ENCODE measurements at regions not wholly inside any gene's neighbourhood (a gene's known extent, or its start where the extent isn't known, plus 50 kb on each side); places are given as distances from the start of the nearest gene placed in this dataset.

DNA sequence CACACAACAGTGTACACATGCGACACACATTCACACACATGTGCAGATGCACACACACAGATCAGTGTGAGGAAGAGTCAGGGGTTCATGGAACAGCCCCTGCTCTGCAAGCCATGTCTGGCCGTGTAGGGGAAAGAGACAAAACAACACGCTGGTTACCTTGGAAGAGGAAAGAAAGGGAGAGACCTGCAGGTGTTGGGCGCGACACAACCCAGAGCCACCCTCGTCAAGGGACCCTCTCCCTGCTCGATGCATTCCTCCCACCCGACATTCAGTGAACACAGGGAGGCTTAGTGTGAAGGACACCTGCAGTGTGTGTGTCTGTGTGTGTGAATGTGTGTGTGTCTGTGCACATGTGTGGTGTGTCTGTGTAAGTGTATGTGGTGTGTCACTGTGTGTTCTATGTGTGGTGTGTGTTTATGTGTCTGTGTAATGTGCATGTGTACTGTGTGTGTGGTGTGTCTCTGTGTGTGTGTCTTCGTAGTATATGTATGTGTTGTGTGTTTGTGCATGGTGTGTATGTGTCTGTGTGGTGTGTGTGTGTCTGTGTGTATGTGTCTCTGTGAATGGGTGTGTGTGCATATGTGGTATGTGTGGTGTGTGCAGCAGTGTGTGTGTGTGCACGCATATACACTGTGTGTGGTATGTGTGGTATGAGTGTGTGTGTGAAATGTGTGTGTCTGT, 69.5 kb upstream of the PITRM1 start:
- Histone ChIP-seq H3K36me3 (replicated peaks in 1 of 2; ENCODE audit: control extremely low read depth in 1 of 2, control insufficient read depth in 1 of 2, extremely low read depth in 1 of 2, insufficient read depth in 2 of 2, low read length in 1 of 2) (no peaks in the 10 kb centered on the region), H3K9me3 (ENCODE audit: control extremely low read depth in 1 of 3, control insufficient read depth in 2 of 3, insufficient read depth in 1 of 3, low read length in 2 of 3) (no peaks in the 10 kb centered on the region), H4K20me1 (ENCODE audit: control insufficient read depth, insufficient read depth, low read length, poor library complexity, severe bottlenecking) (no peaks in the 10 kb centered on the region), H3K9ac (ENCODE audit: low read length) (no peak overlapping the region), H3K4me2 (replicated peaks; ENCODE audit: low read depth, low read length, poor library complexity, severe bottlenecking) (no peak overlapping the region), H3K27ac (ENCODE audit: low read length in 2 of 2) (no peak overlapping the region), H3K4me1 (ENCODE audit: control insufficient read depth in 2 of 2, insufficient read depth in 2 of 2, low read length in 2 of 2) (peaks cover 0 to 5% of the 10 kb centered on the region in 2 donors), H3K27me3 (replicated peaks in 1 of 4; ENCODE audit: control extremely low read depth in 1 of 4, control insufficient read depth in 3 of 4, insufficient read depth in 4 of 4, low read length in 3 of 4) (peaks cover 0 to 12% (median 4%) of the 10 kb centered on the region in 4 experiments), H3K79me2 (ENCODE audit: control insufficient read depth, insufficient read depth, low read length) (no peaks in the 10 kb centered on the region), H2AFZ (ENCODE audit: insufficient read depth, low read depth, low read length, poor library complexity, severe bottlenecking) (no peak overlapping the region), H3K4me3 (ENCODE audit: control extremely low read depth in 1 of 5, extremely low read depth in 1 of 5, insufficient read depth in 1 of 5, low read depth in 2 of 5, low read length in 4 of 5) (no peak overlapping the region)
- intact Hi-C loops (cut with micrococcal nuclease): no loop called here
- Mint-ChIP-seq H3K4me3 (no peak overlapping the region), H3K9me3 (ENCODE audit: insufficient read depth) (no peaks in the 10 kb centered on the region), H3K4me1 (peaks cover 5% of the 10 kb centered on the region), H3K27me3 (peaks cover 15% of the 10 kb centered on the region), H3K27ac (no peak overlapping the region)
- TF ChIP-seq, protein P1, sequence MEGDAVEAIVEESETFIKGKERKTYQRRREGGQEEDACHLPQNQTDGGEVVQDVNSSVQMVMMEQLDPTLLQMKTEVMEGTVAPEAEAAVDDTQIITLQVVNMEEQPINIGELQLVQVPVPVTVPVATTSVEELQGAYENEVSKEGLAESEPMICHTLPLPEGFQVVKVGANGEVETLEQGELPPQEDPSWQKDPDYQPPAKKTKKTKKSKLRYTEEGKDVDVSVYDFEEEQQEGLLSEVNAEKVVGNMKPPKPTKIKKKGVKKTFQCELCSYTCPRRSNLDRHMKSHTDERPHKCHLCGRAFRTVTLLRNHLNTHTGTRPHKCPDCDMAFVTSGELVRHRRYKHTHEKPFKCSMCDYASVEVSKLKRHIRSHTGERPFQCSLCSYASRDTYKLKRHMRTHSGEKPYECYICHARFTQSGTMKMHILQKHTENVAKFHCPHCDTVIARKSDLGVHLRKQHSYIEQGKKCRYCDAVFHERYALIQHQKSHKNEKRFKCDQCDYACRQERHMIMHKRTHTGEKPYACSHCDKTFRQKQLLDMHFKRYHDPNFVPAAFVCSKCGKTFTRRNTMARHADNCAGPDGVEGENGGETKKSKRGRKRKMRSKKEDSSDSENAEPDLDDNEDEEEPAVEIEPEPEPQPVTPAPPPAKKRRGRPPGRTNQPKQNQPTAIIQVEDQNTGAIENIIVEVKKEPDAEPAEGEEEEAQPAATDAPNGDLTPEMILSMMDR (IDR thresholded peaks at IDR 0.05): no peak
- no peak for TF ChIP-seq EZH2 (IDR thresholded peaks at IDR 0.05; ENCODE audit: borderline replicate concordance, insufficient read depth, low read depth, low read length, poor library complexity, severe bottlenecking)
- ChIA-PET POLR2A (no interaction called here), CTCF (interaction anchor here (0.7 to 7.5 kb wide), 4 partner anchors 48 to 1524 kb away, joined by 3 to 102 read pairs (median 22); no protein-coding TSS in a partner anchor)
- 94% methylated on average over 7 of the region's 10 CpGs for WGBS (ENCODE audit: insufficient coverage)
- ATAC-seq (ENCODE audit: low read depth) (no peak), DNase-seq (no peak)

DNA sequence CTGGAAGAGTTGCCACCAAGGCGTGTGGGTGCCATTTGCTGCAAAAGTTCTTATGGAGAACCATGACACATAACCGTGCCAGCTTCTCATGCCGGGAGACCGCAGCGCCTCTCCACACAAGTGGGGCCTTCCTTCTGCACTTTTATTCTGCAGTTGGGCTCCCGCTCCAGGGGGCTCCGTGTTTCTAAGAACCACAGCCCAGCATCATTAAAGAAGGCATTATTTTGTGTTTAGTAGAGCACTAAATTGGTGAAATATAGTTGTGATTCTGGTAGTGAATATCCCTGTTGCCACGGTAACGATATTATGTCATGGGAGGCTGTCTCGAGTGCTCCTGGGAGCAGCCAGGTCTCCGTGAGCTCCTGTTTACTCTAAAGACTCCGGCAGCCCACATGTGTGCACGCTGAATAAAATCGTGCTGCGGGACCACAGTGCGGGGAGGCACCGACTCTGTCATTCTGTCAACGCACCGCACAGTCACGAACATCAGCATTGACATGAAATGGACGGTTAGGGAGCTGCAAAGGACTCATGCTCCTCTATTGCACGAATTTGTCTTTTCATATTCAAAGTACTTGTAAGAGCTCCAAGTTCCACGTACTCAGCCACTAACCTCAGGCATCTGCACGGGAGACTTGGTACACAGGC, 68.8 kb upstream of the PITRM1 start:
- peaks cover 0 to 5% of the 10 kb centered on the region in 2 donors for H3K4me1 ChIP-seq (ENCODE audit: control insufficient read depth in 2 of 2, insufficient read depth in 2 of 2, low read length in 2 of 2)
- ChIA-PET POLR2A (no interaction called here), CTCF (interaction anchor here (0.7 to 7.5 kb wide), 4 partner anchors 47 to 1525 kb away, joined by 3 to 102 read pairs (median 22); no protein-coding TSS in a partner anchor)
- H3K4me2 ChIP-seq (replicated peaks; ENCODE audit: low read depth, low read length, poor library complexity, severe bottlenecking): no peak overlapping the region
- H3K27ac ChIP-seq (ENCODE audit: low read length in 2 of 2): no peak overlapping the region
- no peaks in the 10 kb centered on the region for H3K9me3 ChIP-seq (ENCODE audit: control extremely low read depth in 1 of 3, control insufficient read depth in 2 of 3, insufficient read depth in 1 of 3, low read length in 2 of 3)
- no peak for TF ChIP-seq EZH2 (IDR thresholded peaks at IDR 0.05; ENCODE audit: borderline replicate concordance, insufficient read depth, low read depth, low read length, poor library complexity, severe bottlenecking)
- TF ChIP-seq, protein P1 (IDR thresholded peaks at IDR 0.05): no peak
- Mint-ChIP-seq H3K27me3 (peaks cover 15% of the 10 kb centered on the region), H3K27ac (no peak overlapping the region), H3K4me3 (no peak overlapping the region), H3K9me3 (ENCODE audit: insufficient read depth) (no peaks in the 10 kb centered on the region), H3K4me1 (peaks cover 5% of the 10 kb centered on the region)
- ATAC-seq (ENCODE audit: low read depth) (no peak), DNase-seq (no peak)
- intact Hi-C loops (cut with micrococcal nuclease): no loop called here
- no peaks in the 10 kb centered on the region for H4K20me1 ChIP-seq (ENCODE audit: control insufficient read depth, insufficient read depth, low read length, poor library complexity, severe bottlenecking)
- 90% methylated on average over 18 of the region's 24 CpGs for WGBS (ENCODE audit: insufficient coverage)
- H3K27me3 ChIP-seq (replicated peaks in 1 of 4; ENCODE audit: control extremely low read depth in 1 of 4, control insufficient read depth in 3 of 4, insufficient read depth in 4 of 4, low read length in 3 of 4): peaks cover 0 to 12% (median 4%) of the 10 kb centered on the region in 4 experiments
- H3K79me2 ChIP-seq (ENCODE audit: control insufficient read depth, insufficient read depth, low read length): no peaks in the 10 kb centered on the region
- H2AFZ ChIP-seq (ENCODE audit: insufficient read depth, low read depth, low read length, poor library complexity, severe bottlenecking): no peak overlapping the region
- H3K36me3 ChIP-seq (replicated peaks in 1 of 2; ENCODE audit: control extremely low read depth in 1 of 2, control insufficient read depth in 1 of 2, extremely low read depth in 1 of 2, insufficient read depth in 2 of 2, low read length in 1 of 2): no peaks in the 10 kb centered on the region
- no peak overlapping the region for H3K9ac ChIP-seq (ENCODE audit: low read length)
- no peak overlapping the region for H3K4me3 ChIP-seq (ENCODE audit: control extremely low read depth in 1 of 5, extremely low read depth in 1 of 5, insufficient read depth in 1 of 5, low read depth in 2 of 5, low read length in 4 of 5)

Data from B cell (primary cell).